ENCODE measurements at regions not wholly inside any gene's neighbourhood (a gene's known extent, or its start where the extent isn't known, plus 50 kb on each side); places are given as distances from the start of the nearest gene placed in this dataset.

- TF ChIP-seq POLR2A (IDR thresholded peaks at IDR 0.05; ENCODE audit: low read depth, low read length): no peak
- no peak for TF ChIP-seq CTCF (conservative IDR thresholded peaks at IDR 0.05; ENCODE audit: low read depth, low read length)
- TF ChIP-seq CEBPB (IDR thresholded peaks at IDR 0.05; ENCODE audit: low read depth, low read length): no peak
- TF ChIP-seq MAFK (IDR thresholded peaks at IDR 0.05; ENCODE audit: low read depth, low read length): no peak
- TF ChIP-seq MXI1 (IDR thresholded peaks at IDR 0.05; ENCODE audit: borderline replicate concordance, low read depth, low read length): no peak
- no peak for TF ChIP-seq BHLHE40 (IDR thresholded peaks at IDR 0.05; ENCODE audit: low read depth, low read length)
- no peak for TF ChIP-seq RFX5 (IDR thresholded peaks at IDR 0.05; ENCODE audit: low read depth, low read length)
- no peak for TF ChIP-seq ELK1 (IDR thresholded peaks at IDR 0.05; ENCODE audit: borderline replicate concordance, low read depth, low read length)
These were observed 73.8 kb upstream of the SLC1A1 start for GRCh38 chr9:4416467-4416866.

Measured in IMR-90 (cell line).